ENCODE measurements at regions not wholly inside any gene's neighbourhood (a gene's known extent, or its start where the extent isn't known, plus 50 kb on each side); places are given as distances from the start of the nearest gene placed in this dataset.

DNA sequence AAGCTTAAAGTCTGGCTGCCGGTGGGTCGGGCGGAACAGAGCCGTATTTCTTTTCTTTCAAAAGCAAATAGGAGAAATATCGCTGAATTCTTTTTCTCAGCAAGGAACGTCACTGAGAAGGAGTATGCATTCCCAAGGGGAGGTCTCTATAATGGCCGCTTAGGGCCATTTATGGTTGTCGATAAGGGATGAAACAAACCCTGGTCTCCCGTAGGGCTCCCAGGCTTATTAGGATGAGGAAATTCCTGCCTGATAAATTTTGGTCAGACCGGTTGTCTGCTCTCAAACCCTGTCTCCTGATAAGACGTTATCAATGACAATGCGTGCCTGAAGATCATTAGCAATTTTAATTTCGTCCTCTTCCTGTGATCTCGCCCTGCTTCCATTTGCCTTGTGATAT is 227.7 kb upstream of the ZEB2 start:
- H3K4me2 ChIP-seq (ENCODE audit: extremely low read depth, insufficient read depth, low read length) = no peak overlapping the region
- no peak overlapping the region for H3K9ac ChIP-seq (ENCODE audit: insufficient read depth, low read length)
- no peaks in the 10 kb centered on the region for H4K20me1 ChIP-seq (ENCODE audit: control insufficient read depth, extremely low read depth, insufficient read depth, low read length)
- H3K27ac ChIP-seq (ENCODE audit: insufficient read depth, low read length) = no peak overlapping the region
- no peak overlapping the region for H2AFZ ChIP-seq (ENCODE audit: low read length)
- H3K9me3 ChIP-seq (ENCODE audit: control insufficient read depth, insufficient read depth, low read depth, low read length) = no peaks in the 10 kb centered on the region
- DNase-seq (ENCODE audit: low read depth in 2 of 2) = no peak
- no peaks in the 10 kb centered on the region for H3K4me1 ChIP-seq (ENCODE audit: control insufficient read depth, extremely low read depth, insufficient read depth, low read length)
- no peak overlapping the region for H3K4me3 ChIP-seq (replicated peaks in 1 of 4; ENCODE audit: control extremely low read depth in 1 of 4, insufficient read depth in 1 of 4, low read depth in 3 of 4, low read length in 4 of 4)
- H3K79me2 ChIP-seq (ENCODE audit: control insufficient read depth, insufficient read depth, low read length) = no peaks in the 10 kb centered on the region
- no peak for TF ChIP-seq EZH2 (IDR thresholded peaks at IDR 0.05; ENCODE audit: low read length, missing control alignments)
- TF ChIP-seq, protein P1, sequence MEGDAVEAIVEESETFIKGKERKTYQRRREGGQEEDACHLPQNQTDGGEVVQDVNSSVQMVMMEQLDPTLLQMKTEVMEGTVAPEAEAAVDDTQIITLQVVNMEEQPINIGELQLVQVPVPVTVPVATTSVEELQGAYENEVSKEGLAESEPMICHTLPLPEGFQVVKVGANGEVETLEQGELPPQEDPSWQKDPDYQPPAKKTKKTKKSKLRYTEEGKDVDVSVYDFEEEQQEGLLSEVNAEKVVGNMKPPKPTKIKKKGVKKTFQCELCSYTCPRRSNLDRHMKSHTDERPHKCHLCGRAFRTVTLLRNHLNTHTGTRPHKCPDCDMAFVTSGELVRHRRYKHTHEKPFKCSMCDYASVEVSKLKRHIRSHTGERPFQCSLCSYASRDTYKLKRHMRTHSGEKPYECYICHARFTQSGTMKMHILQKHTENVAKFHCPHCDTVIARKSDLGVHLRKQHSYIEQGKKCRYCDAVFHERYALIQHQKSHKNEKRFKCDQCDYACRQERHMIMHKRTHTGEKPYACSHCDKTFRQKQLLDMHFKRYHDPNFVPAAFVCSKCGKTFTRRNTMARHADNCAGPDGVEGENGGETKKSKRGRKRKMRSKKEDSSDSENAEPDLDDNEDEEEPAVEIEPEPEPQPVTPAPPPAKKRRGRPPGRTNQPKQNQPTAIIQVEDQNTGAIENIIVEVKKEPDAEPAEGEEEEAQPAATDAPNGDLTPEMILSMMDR (conservative IDR thresholded peaks at IDR 0.05 in 1 of 2, IDR thresholded peaks at IDR 0.05 in 1 of 2; ENCODE audit: low read depth in 1 of 2, low read length in 2 of 2) = no peak
- no peaks in the 10 kb centered on the region for H3K36me3 ChIP-seq (ENCODE audit: control insufficient read depth, insufficient read depth, low read length)
- no peaks in the 10 kb centered on the region for H3K27me3 ChIP-seq (ENCODE audit: control insufficient read depth, insufficient read depth, low read length)

DNA sequence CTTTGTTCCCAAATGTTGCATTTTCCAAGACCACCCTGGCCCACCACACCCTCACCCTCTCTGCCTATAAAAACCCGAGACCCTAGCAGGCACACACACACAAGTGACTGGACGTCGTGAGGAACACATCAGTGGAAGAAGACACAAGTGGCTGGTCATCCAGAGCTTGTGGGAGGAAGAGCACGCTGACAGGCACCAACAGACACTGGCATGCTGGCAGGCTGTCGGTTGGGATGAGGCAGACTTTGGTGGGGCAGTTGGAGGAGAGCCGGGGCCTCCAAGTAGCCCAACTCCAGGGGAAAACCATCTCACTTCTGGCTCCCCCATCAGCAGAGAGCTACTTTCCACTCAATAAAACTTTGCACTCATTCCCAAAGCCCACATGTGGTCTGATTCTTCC is 225.5 kb upstream of the ZEB2 start:
- Histone ChIP-seq H2AFZ (ENCODE audit: low read length) (no peak overlapping the region), H3K4me2 (ENCODE audit: extremely low read depth, insufficient read depth, low read length) (no peak overlapping the region), H3K9me3 (ENCODE audit: control insufficient read depth, insufficient read depth, low read depth, low read length) (no peaks in the 10 kb centered on the region), H3K36me3 (ENCODE audit: control insufficient read depth, insufficient read depth, low read length) (no peaks in the 10 kb centered on the region), H3K9ac (ENCODE audit: insufficient read depth, low read length) (no peak overlapping the region), H3K27ac (ENCODE audit: insufficient read depth, low read length) (no peak overlapping the region), H3K4me3 (replicated peaks in 1 of 4; ENCODE audit: control extremely low read depth in 1 of 4, insufficient read depth in 1 of 4, low read depth in 3 of 4, low read length in 4 of 4) (no peak overlapping the region), H4K20me1 (ENCODE audit: control insufficient read depth, extremely low read depth, insufficient read depth, low read length) (no peaks in the 10 kb centered on the region), H3K4me1 (ENCODE audit: control insufficient read depth, extremely low read depth, insufficient read depth, low read length) (no peaks in the 10 kb centered on the region), H3K79me2 (ENCODE audit: control insufficient read depth, insufficient read depth, low read length) (no peaks in the 10 kb centered on the region), H3K27me3 (ENCODE audit: control insufficient read depth, insufficient read depth, low read length) (no peaks in the 10 kb centered on the region)
- no peak for DNase-seq (ENCODE audit: low read depth in 2 of 2)
- TF ChIP-seq EZH2 (IDR thresholded peaks at IDR 0.05; ENCODE audit: low read length, missing control alignments) = no peak
- TF ChIP-seq, protein P1 (conservative IDR thresholded peaks at IDR 0.05 in 1 of 2, IDR thresholded peaks at IDR 0.05 in 1 of 2; ENCODE audit: low read depth in 1 of 2, low read length in 2 of 2) = no peak

DNA sequence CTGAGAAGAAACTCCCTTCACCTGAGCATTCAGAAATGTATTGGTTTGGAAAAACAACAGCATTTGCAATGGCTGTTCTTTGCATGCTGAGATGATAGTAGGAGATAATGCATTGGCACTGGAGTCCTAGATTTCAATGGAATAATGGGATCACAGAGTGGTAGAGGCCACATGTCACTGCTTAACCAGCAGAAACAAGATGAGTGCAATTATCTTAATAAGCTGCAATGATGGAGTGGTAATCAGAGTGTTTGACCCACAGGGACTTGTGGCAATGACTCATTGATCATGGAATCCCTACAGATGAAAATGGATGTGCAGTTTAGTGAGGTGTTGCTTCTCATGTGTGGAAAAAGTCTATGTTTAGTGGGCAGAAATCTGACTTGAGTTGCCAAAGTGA is 218.8 kb upstream of the ZEB2 start:
- Histone ChIP-seq H3K9ac (ENCODE audit: insufficient read depth, low read length) (no peak overlapping the region), H3K4me2 (ENCODE audit: extremely low read depth, insufficient read depth, low read length) (no peak overlapping the region), H4K20me1 (ENCODE audit: control insufficient read depth, extremely low read depth, insufficient read depth, low read length) (no peaks in the 10 kb centered on the region), H3K4me3 (replicated peaks in 1 of 4; ENCODE audit: control extremely low read depth in 1 of 4, insufficient read depth in 1 of 4, low read depth in 3 of 4, low read length in 4 of 4) (no peak overlapping the region), H2AFZ (ENCODE audit: low read length) (no peak overlapping the region), H3K9me3 (ENCODE audit: control insufficient read depth, insufficient read depth, low read depth, low read length) (no peaks in the 10 kb centered on the region), H3K27ac (ENCODE audit: insufficient read depth, low read length) (no peak overlapping the region), H3K36me3 (ENCODE audit: control insufficient read depth, insufficient read depth, low read length) (no peaks in the 10 kb centered on the region), H3K27me3 (ENCODE audit: control insufficient read depth, insufficient read depth, low read length) (no peaks in the 10 kb centered on the region), H3K79me2 (ENCODE audit: control insufficient read depth, insufficient read depth, low read length) (no peaks in the 10 kb centered on the region), H3K4me1 (ENCODE audit: control insufficient read depth, extremely low read depth, insufficient read depth, low read length) (no peaks in the 10 kb centered on the region)
- TF ChIP-seq, protein P1 (conservative IDR thresholded peaks at IDR 0.05 in 1 of 2, IDR thresholded peaks at IDR 0.05 in 1 of 2; ENCODE audit: low read depth in 1 of 2, low read length in 2 of 2) = no peak
- TF ChIP-seq EZH2 (IDR thresholded peaks at IDR 0.05; ENCODE audit: low read length, missing control alignments) = no peak
- no peak for DNase-seq (ENCODE audit: low read depth in 2 of 2)

Data from fibroblast of lung (primary cell).